22Rv1 (cell line): ENCODE measurements at regions not wholly inside any gene's neighbourhood (a gene's known extent, or its start where the extent isn't known, plus 50 kb on each side); places are given as distances from the start of the nearest gene placed in this dataset.

Experiments used
- ZFX ChIP-seq: fragments of 450-650 bp; IDR thresholded peaks from 2 replicates; pipeline ENCODE4 v1.6.1; 2017; ENCODE audit warnings: antibody characterized with exemption, borderline replicate concordance
- TF ChIP-seq, protein P1 (sequence below): fragments of 450-650 bp; IDR thresholded peaks from 2 replicates; pipeline ENCODE4 v1.5.1; 2017; ENCODE audit warnings: mild to moderate bottlenecking

DNA sequence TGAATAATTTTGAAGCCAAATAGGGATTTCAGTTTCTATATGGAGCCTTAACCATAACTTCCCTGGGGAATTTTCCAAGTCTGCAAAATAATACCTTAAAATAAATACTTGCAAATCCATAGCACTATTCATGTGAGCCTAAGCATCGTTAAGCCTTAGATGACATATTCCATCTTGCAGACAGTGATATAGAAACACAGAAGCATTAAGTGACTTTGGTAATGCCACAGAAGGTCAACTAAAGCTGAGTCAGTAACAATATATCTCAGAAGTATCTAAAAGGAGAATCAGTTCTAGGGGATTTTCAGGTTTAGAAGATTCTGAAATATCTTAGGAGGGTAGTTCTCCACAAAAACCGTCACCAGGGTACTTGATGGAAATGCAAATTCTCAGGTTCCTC, 163.4 kb upstream of the COL1A2 start:
- no peak for TF ChIP-seq ZFX
- TF ChIP-seq, protein P1, sequence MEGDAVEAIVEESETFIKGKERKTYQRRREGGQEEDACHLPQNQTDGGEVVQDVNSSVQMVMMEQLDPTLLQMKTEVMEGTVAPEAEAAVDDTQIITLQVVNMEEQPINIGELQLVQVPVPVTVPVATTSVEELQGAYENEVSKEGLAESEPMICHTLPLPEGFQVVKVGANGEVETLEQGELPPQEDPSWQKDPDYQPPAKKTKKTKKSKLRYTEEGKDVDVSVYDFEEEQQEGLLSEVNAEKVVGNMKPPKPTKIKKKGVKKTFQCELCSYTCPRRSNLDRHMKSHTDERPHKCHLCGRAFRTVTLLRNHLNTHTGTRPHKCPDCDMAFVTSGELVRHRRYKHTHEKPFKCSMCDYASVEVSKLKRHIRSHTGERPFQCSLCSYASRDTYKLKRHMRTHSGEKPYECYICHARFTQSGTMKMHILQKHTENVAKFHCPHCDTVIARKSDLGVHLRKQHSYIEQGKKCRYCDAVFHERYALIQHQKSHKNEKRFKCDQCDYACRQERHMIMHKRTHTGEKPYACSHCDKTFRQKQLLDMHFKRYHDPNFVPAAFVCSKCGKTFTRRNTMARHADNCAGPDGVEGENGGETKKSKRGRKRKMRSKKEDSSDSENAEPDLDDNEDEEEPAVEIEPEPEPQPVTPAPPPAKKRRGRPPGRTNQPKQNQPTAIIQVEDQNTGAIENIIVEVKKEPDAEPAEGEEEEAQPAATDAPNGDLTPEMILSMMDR, result no peak
